MM.1S (cell line): ENCODE measurements at regions not wholly inside any gene's neighbourhood (a gene's known extent, or its start where the extent isn't known, plus 50 kb on each side); places are given as distances from the start of the nearest gene placed in this dataset.

ENCODE experiments used
- DNase-seq: peaks from one replicate; pipeline ENCODE4 v3.0.0-alpha.2; 2015
- H2AFZ ChIP-seq: fragments of 300-600 bp; sonication (generic); 2 replicates; pipeline ENCODE4 v1.6.0; 2016; ENCODE audit warnings: antibody characterized with exemption, low read length
- H3F3A ChIP-seq: fragments of 300-600 bp; sonication (generic); 2 replicates; pipeline ENCODE4 v1.6.1; 2016; ENCODE audit warnings: mild to moderate bottlenecking, antibody characterized with exemption, low read length, moderate library complexity, mixed read lengths; ENCODE audit not compliant: insufficient read depth
- H3K27ac ChIP-seq: fragments of 300-600 bp; sonication (generic); 2 replicates; pipeline ENCODE4 v1.5.1; 2016; ENCODE audit warnings: mild to moderate bottlenecking, low read length
- H3K27me3 ChIP-seq: fragments of 300-600 bp; sonication (generic); replicated peaks from 2 replicates; pipeline ENCODE4 v1.6.0; 2016; ENCODE audit warnings: low read length; ENCODE audit not compliant: insufficient read depth
- H3K36me3 ChIP-seq: fragments of 300-600 bp; sonication (generic); replicated peaks from 2 replicates; pipeline ENCODE4 v1.6.1; 2016; ENCODE audit warnings: mild to moderate bottlenecking, low read length, mixed read lengths; ENCODE audit not compliant: insufficient read depth
- H3K4me1 ChIP-seq: fragments of 300-600 bp; sonication (generic); 2 replicates; pipeline ENCODE4 v1.6.1; 2016; ENCODE audit warnings: low read length, mixed read lengths
- H3K4me2 ChIP-seq: fragments of 300-600 bp; sonication (generic); 2 replicates; pipeline ENCODE4 v1.6.0; 2016; ENCODE audit warnings: low read depth, low read length
- H3K4me3 ChIP-seq: fragments of 300-600 bp; sonication (generic); 2 replicates; pipeline ENCODE4 v1.5.1; 2016; ENCODE audit warnings: low read length, mixed read lengths
- H3K79me2 ChIP-seq: fragments of 300-600 bp; sonication (generic); 2 replicates; pipeline ENCODE4 v1.6.1; 2016; ENCODE audit warnings: mixed run types, low read length, mixed read lengths
- H3K9ac ChIP-seq: fragments of 300-600 bp; sonication (generic); 2 replicates; pipeline ENCODE4 v1.6.1; 2016; ENCODE audit warnings: low read length, mixed read lengths
- H3K9me2 ChIP-seq: fragments of 300-600 bp; sonication (generic); replicated peaks from 2 replicates; pipeline ENCODE4 v1.6.1; 2016; ENCODE audit warnings: mild to moderate bottlenecking, low read length, mixed read lengths; ENCODE audit not compliant: insufficient read depth
- H3K9me3 ChIP-seq: fragments of 300-600 bp; sonication (generic); replicated peaks from 2 replicates; pipeline ENCODE4 v1.6.1; 2016; ENCODE audit warnings: mild to moderate bottlenecking, low read length, mixed read lengths; ENCODE audit not compliant: insufficient read depth
- H4K20me1 ChIP-seq: fragments of 300-600 bp; sonication (generic); 2 replicates; pipeline ENCODE4 v1.6.1; 2016; ENCODE audit warnings: mild to moderate bottlenecking, low read length, moderate library complexity, mixed read lengths; ENCODE audit not compliant: insufficient read depth
- CTCF ChIP-seq: fragments of 300-600 bp; sonication (generic); IDR thresholded peaks from 2 replicates; pipeline ENCODE4 v1.5.1; 2016; ENCODE audit warnings: antibody characterized with exemption, low read length, mixed read lengths
- EZH2 ChIP-seq: fragments of 300-600 bp; sonication (generic); optimal IDR thresholded peaks from 2 replicates; pipeline ENCODE3; 2017; ENCODE audit warnings: low read depth, mild to moderate bottlenecking, antibody characterized with exemption, low read length, mixed read lengths
- EZH2phosphoT487 ChIP-seq: fragments of 300-600 bp; sonication (generic); IDR thresholded peaks from 2 replicates; pipeline ENCODE4 v1.6.1; 2018; ENCODE audit warnings: antibody characterized with exemption, low read length

GRCh38 chr9:75657015-75657414, 233.5 kb upstream of the PCSK5 start:
- H3K4me2 ChIP-seq = no peak overlapping the region
- no peak overlapping the region for H3K4me3 ChIP-seq
- H3K27ac ChIP-seq = no peak overlapping the region
- H3K27me3 ChIP-seq = no peaks in the 10 kb centered on the region
- H3K4me1 ChIP-seq = no peaks in the 10 kb centered on the region
- no peaks in the 10 kb centered on the region for H3K79me2 ChIP-seq
- TF ChIP-seq EZH2phosphoT487 (no peak), EZH2 (no peak), CTCF (no peak)
- no peaks in the 10 kb centered on the region for H3K36me3 ChIP-seq
- H2AFZ ChIP-seq = no peak overlapping the region
- DNase-seq = no peak
- no peak overlapping the region for H3K9ac ChIP-seq
- no peaks in the 10 kb centered on the region for H4K20me1 ChIP-seq
- H3K9me2 ChIP-seq = no peaks in the 10 kb centered on the region
- no peaks in the 10 kb centered on the region for H3F3A ChIP-seq
- H3K9me3 ChIP-seq = no peaks in the 10 kb centered on the region

- Histone ChIP-seq H3K36me3 (no peaks in the 10 kb centered on the region), H4K20me1 (no peaks in the 10 kb centered on the region), H3K9me2 (no peaks in the 10 kb centered on the region), H3K9me3 (no peaks in the 10 kb centered on the region), H3K27ac (no peak overlapping the region), H2AFZ (no peak overlapping the region), H3K79me2 (no peaks in the 10 kb centered on the region), H3K4me1 (no peaks in the 10 kb centered on the region), H3K4me3 (no peak overlapping the region), H3K9ac (no peak overlapping the region), H3K4me2 (no peak overlapping the region), H3F3A (no peaks in the 10 kb centered on the region), H3K27me3 (no peaks in the 10 kb centered on the region)
- TF ChIP-seq CTCF (no peak), EZH2phosphoT487 (no peak), EZH2 (no peak)
- DNase-seq = no peak
Measured at GRCh38 chr9:75658301-75658905, 232.1 kb upstream of the PCSK5 start.

- no peak overlapping the region for H3K9ac ChIP-seq
- no peak overlapping the region for H2AFZ ChIP-seq
- no peak overlapping the region for H3K4me3 ChIP-seq
- H3K79me2 ChIP-seq = no peaks in the 10 kb centered on the region
- no peak overlapping the region for H3K4me2 ChIP-seq
- H3K36me3 ChIP-seq = no peaks in the 10 kb centered on the region
- no peaks in the 10 kb centered on the region for H3F3A ChIP-seq
- H3K9me2 ChIP-seq = no peaks in the 10 kb centered on the region
- no peak overlapping the region for H3K27ac ChIP-seq
- H3K4me1 ChIP-seq = no peaks in the 10 kb centered on the region
- no peaks in the 10 kb centered on the region for H3K27me3 ChIP-seq
- no peak for TF ChIP-seq EZH2phosphoT487
- no peak for TF ChIP-seq EZH2
- TF ChIP-seq CTCF = no peak
- H4K20me1 ChIP-seq = no peaks in the 10 kb centered on the region
- DNase-seq = no peak
- no peaks in the 10 kb centered on the region for H3K9me3 ChIP-seq
Measured at GRCh38 chr9:75664597-75664996, 225.9 kb upstream of the PCSK5 start.
